Ovary (tissue), 3 donors: ENCODE measurements at regions not wholly inside any gene's neighbourhood (a gene's known extent, or its start where the extent isn't known, plus 50 kb on each side); places are given as distances from the start of the nearest gene placed in this dataset.

Experiments used
- CTCF ChIP-seq, 3 donors: fragments of 450-650 bp in 2 of 3; fragments of 200-600 bp in 1 of 3; IDR thresholded peaks; one replicate each; pipeline versions ENCODE4 v1.5.1 to v1.8.0; 2016 to 2022; ENCODE audit warnings: antibody characterized with exemption in 3 of 3, mild to moderate bottlenecking in 1 of 3
- EP300 ChIP-seq: sonication (generic); formaldehyde crosslinking; IDR thresholded peaks from one replicate; pipeline ENCODE4 v1.6.1; 2017; ENCODE audit warnings: antibody characterized with exemption
- POLR2A ChIP-seq: fragments of 450-650 bp; IDR thresholded peaks from one replicate; pipeline ENCODE4 v1.6.1; 2017; ENCODE audit warnings: antibody characterized with exemption, mild to moderate bottlenecking, moderate library complexity
- donor health status: DM: no; HTN: no; CAD: no.

GRCh38 chr14:98959958-98960616 lies 311.9 kb downstream of the BCL11B start:
- TF ChIP-seq POLR2A (no peak), CTCF (IDR thresholded peaks at IDR 0.05) (no peak), EP300 (no peak)
